ENCODE measurements at regions not wholly inside any gene's neighbourhood (a gene's known extent, or its start where the extent isn't known, plus 50 kb on each side); places are given as distances from the start of the nearest gene placed in this dataset.

DNA sequence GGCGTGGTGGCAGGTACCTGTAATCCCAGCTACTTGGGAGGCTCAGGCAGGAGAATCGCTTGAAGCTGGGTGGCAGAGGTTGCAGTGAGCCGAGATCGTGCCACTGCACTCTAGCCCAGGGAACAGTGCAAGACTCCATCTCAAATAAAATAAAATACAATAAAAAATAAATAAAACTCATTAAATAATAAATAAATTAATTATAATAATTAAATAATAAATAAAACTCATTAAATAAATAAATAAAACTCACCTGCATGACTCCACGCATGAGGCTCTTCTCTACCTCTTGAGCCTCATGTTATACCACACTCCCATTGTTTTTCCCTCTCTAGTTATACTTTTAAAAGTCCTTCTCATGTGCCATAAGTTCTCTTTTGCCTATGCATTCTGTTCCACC, 995.4 kb downstream of the MAT2B start:
- TF ChIP-seq POLR2A (IDR thresholded peaks at IDR 0.05) (no peak), CTCF (IDR thresholded peaks at IDR 0.05) (no peak)
